ENCODE measurements at regions not wholly inside any gene's neighbourhood (a gene's known extent, or its start where the extent isn't known, plus 50 kb on each side); places are given as distances from the start of the nearest gene placed in this dataset.

DNA sequence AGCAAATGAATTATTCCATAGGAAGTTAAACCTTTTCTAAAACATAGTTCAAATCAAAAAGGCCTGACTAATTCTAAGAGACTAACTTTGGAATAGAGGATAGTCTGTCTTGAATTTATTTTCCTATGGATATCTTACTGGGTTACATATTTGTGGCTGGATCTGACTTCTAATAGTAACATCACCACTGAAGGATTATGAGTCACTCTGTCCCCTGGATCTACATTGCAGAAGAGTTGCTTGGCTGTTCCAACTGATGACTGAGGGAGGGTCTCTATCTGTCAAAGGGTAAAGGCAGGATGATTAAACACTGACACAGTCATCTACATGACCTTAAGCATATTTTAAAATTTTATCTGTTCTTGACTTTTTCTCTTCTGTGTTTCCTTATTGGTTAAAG is 119.6 kb upstream of the FST start:
- no peak overlapping the region for H3K27ac Mint-ChIP-seq (ENCODE audit: unreplicated experiment)
- no peak for TF ChIP-seq CTCF (IDR thresholded peaks at IDR 0.05; ENCODE audit: unreplicated experiment)
- no peaks in the 10 kb centered on the region for H3K4me1 Mint-ChIP-seq (ENCODE audit: unreplicated experiment)
- no peaks in the 10 kb centered on the region for H3K9me3 Mint-ChIP-seq (ENCODE audit: unreplicated experiment)
- no peaks in the 10 kb centered on the region for H3K36me3 Mint-ChIP-seq (ENCODE audit: low read depth, unreplicated experiment)
- no peak for DNase-seq (ENCODE audit: low spot score)
- H3K4me3 Mint-ChIP-seq (ENCODE audit: unreplicated experiment): no peak overlapping the region
- H3K27me3 Mint-ChIP-seq (ENCODE audit: unreplicated experiment): no peaks in the 10 kb centered on the region

- no peak for TF ChIP-seq CTCF (IDR thresholded peaks at IDR 0.05; ENCODE audit: unreplicated experiment)
- no peak for DNase-seq (ENCODE audit: low spot score)
- H3K9me3 Mint-ChIP-seq (ENCODE audit: unreplicated experiment): no peaks in the 10 kb centered on the region
- no peak overlapping the region for H3K27ac Mint-ChIP-seq (ENCODE audit: unreplicated experiment)
- no peaks in the 10 kb centered on the region for H3K27me3 Mint-ChIP-seq (ENCODE audit: unreplicated experiment)
- no peaks in the 10 kb centered on the region for H3K4me1 Mint-ChIP-seq (ENCODE audit: unreplicated experiment)
- no peaks in the 10 kb centered on the region for H3K36me3 Mint-ChIP-seq (ENCODE audit: low read depth, unreplicated experiment)
- H3K4me3 Mint-ChIP-seq (ENCODE audit: unreplicated experiment): no peak overlapping the region
Measured at GRCh38 chr5:53361708-53362107, 118.7 kb upstream of the FST start.

- H3K4me1 Mint-ChIP-seq (ENCODE audit: unreplicated experiment): no peaks in the 10 kb centered on the region
- no peak for DNase-seq (ENCODE audit: low spot score)
- TF ChIP-seq CTCF (IDR thresholded peaks at IDR 0.05; ENCODE audit: unreplicated experiment): no peak
- no peak overlapping the region for H3K4me3 Mint-ChIP-seq (ENCODE audit: unreplicated experiment)
- H3K27me3 Mint-ChIP-seq (ENCODE audit: unreplicated experiment): no peaks in the 10 kb centered on the region
- no peaks in the 10 kb centered on the region for H3K9me3 Mint-ChIP-seq (ENCODE audit: unreplicated experiment)
- no peak overlapping the region for H3K27ac Mint-ChIP-seq (ENCODE audit: unreplicated experiment)
- H3K36me3 Mint-ChIP-seq (ENCODE audit: low read depth, unreplicated experiment): no peaks in the 10 kb centered on the region
Measured at GRCh38 chr5:53362521-53362941, 117.9 kb upstream of the FST start.

DNA sequence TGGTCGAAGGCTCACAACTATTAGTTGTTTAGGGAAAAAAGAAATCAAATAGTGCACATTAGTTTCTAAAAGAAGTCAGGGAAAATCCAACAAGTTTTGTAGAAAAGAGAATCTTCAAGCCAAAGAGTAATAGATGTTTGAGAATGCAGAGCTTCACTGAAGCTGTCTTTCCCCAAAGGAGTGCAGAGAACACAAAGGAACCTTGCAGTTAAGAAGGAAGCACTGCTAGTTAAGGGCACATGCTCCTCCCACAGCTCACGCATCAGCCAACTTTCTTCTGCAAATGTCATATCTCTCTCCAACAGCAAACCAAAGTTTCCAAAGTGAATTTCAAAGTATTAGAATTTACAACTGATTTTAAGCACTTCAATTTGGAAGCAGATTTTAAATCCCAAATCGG is 116.4 kb upstream of the FST start:
- no peak overlapping the region for H3K4me3 Mint-ChIP-seq (ENCODE audit: unreplicated experiment)
- DNase-seq (ENCODE audit: low spot score): no peak
- no peak for TF ChIP-seq CTCF (IDR thresholded peaks at IDR 0.05; ENCODE audit: unreplicated experiment)
- H3K27me3 Mint-ChIP-seq (ENCODE audit: unreplicated experiment): no peaks in the 10 kb centered on the region
- no peak overlapping the region for H3K27ac Mint-ChIP-seq (ENCODE audit: unreplicated experiment)
- no peaks in the 10 kb centered on the region for H3K9me3 Mint-ChIP-seq (ENCODE audit: unreplicated experiment)
- no peaks in the 10 kb centered on the region for H3K4me1 Mint-ChIP-seq (ENCODE audit: unreplicated experiment)
- H3K36me3 Mint-ChIP-seq (ENCODE audit: low read depth, unreplicated experiment): no peaks in the 10 kb centered on the region

GRCh38 chr5:53366245-53366644 is 114.2 kb upstream of the FST start:
- TF ChIP-seq CTCF (IDR thresholded peaks at IDR 0.05; ENCODE audit: unreplicated experiment): no peak
- DNase-seq (ENCODE audit: low spot score): no peak
- no peaks in the 10 kb centered on the region for H3K9me3 Mint-ChIP-seq (ENCODE audit: unreplicated experiment)
- no peak overlapping the region for H3K27ac Mint-ChIP-seq (ENCODE audit: unreplicated experiment)
- no peaks in the 10 kb centered on the region for H3K36me3 Mint-ChIP-seq (ENCODE audit: low read depth, unreplicated experiment)
- no peaks in the 10 kb centered on the region for H3K4me1 Mint-ChIP-seq (ENCODE audit: unreplicated experiment)
- no peak overlapping the region for H3K4me3 Mint-ChIP-seq (ENCODE audit: unreplicated experiment)
- no peaks in the 10 kb centered on the region for H3K27me3 Mint-ChIP-seq (ENCODE audit: unreplicated experiment)
